ENCODE measurements at regions not wholly inside any gene's neighbourhood (a gene's known extent, or its start where the extent isn't known, plus 50 kb on each side); places are given as distances from the start of the nearest gene placed in this dataset.

DNA sequence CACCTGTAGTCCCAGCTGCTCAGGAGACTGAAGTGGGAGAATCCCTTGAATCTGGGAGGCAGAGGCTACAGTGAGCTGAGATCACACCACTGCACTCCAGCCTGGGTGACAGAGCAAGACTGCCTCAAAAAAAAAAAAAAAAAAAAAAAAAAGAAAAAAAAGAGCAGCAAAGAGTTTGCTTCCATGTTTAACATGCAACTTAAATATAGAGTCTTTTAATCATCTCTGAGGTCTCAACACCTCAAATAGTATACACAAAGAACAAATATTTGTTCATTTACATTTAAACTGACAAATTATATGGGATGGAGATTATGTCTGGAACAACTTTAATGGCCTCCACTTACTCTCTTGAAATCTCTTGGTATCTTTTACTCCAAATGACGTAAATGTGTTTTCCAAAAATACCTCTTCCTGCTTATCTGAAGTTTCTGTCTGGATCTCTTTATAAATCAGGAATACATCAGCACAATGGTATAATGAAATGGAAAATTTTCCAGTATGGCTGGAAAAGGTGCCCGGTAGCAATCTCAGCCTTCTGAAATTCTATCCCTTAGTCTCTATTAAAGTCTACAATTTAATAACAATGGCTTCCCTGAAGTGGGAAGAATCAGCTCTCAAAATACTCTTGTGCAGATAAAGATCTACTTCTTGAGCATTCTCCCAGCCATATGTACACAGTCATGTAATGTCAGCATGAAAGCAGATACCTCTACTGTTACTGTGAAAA is 258.5 kb downstream of the OMA1 start:
- TF ChIP-seq, protein P1, sequence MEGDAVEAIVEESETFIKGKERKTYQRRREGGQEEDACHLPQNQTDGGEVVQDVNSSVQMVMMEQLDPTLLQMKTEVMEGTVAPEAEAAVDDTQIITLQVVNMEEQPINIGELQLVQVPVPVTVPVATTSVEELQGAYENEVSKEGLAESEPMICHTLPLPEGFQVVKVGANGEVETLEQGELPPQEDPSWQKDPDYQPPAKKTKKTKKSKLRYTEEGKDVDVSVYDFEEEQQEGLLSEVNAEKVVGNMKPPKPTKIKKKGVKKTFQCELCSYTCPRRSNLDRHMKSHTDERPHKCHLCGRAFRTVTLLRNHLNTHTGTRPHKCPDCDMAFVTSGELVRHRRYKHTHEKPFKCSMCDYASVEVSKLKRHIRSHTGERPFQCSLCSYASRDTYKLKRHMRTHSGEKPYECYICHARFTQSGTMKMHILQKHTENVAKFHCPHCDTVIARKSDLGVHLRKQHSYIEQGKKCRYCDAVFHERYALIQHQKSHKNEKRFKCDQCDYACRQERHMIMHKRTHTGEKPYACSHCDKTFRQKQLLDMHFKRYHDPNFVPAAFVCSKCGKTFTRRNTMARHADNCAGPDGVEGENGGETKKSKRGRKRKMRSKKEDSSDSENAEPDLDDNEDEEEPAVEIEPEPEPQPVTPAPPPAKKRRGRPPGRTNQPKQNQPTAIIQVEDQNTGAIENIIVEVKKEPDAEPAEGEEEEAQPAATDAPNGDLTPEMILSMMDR (conservative IDR thresholded peaks at IDR 0.05; ENCODE audit: low read length): no peak
- H3K4me3 ChIP-seq (ENCODE audit: low read length): no peak overlapping the region
- no peak for DNase-seq (ENCODE audit: low read depth)

DNA sequence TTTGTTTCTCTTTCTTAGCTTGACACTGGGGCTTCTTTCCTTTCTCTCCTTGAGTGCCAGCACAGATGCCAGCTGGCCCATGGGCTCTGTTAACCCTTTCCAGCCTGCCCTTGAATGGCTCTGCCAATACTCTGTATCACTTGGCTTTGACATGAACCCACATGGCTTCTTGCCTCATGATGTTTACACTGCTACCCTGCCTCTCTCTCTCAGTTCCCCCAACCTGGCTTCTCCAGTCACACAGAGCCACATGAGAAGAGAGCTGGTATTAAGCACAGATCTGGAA is 262.4 kb downstream of the OMA1 start:
- DNase-seq (ENCODE audit: low read depth): no peak
- TF ChIP-seq, protein P1 (conservative IDR thresholded peaks at IDR 0.05; ENCODE audit: low read length): no peak
- no peak overlapping the region for H3K4me3 ChIP-seq (ENCODE audit: low read length)

DNA sequence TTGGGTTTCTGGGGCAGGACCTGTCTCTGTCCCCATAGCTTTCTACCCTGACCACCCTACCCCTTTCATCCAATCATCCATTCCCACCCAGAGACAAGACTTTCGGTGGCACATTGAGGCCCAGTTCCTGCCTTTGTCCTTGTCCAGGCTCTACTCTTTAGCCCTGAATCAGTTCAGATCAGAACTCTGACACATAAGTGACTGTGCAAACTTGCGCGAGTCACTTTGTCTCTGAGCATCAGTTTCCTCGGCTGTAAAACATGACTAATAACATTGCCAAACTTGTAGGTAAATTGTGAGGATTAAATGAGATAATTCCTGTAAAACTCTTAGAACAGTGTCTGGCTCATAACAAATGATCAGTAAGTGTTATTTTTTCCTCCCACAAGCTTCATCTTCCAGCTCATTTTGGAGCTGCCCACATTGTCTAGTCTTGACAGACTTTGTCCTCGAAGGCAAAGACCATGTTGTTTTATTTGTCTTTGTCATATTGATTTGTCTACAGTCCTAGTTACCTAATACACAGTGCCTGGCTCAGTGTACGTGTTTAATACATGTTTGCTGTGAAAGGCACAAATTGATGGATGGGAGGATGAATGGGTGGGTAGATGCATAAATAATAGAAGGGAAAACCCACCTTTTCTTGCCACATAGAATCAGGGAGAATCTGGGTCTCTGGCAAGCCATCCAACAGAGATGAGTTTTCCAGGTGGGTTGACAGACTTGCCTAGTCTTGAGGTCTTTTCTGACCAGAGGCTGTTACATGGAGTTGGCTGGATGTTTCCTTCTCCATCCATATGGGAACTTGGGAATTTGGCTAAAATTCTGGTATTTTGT is 262.9 kb downstream of the OMA1 start:
- DNase-seq (ENCODE audit: low read depth): no peak
- H3K4me3 ChIP-seq (ENCODE audit: low read length): no peak overlapping the region
- TF ChIP-seq, protein P1 (conservative IDR thresholded peaks at IDR 0.05; ENCODE audit: low read length): no peak

DNA sequence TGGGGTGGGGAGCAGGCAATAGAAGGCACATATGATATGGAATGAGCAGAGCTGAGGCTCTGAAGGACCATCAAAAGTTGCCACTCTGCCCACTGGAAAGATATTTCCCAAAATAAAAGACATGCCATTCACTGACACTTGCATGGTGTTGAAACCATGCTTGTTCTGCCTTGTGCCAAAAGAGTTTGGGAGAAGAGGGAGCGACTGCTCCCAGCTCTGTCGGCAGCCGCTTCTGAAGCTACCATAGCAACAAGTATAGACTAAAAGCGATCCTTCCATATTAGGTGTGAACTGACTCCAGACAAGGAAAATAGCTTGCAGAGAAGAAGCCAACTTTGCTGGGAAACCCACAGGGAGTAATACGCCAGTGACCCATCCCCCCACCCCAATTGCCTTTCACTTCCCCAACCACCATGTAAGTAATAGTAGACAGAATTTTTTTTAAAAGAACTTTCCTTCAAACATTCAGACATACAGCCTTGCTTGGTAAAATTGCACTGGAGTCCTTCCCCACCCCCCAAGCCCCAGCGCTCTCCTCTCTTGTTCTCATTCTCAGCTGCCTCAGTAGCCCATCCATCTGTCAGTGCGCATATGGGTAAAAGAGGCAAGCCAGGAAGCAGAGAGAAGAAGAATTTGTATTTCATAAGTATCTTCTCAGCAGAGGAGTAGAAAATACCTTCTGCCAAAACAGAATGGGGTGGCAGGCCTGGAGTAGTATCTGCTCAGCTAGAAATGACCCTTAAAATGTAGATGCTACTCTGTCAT is 263.7 kb downstream of the OMA1 start:
- no peak overlapping the region for H3K4me3 ChIP-seq (ENCODE audit: low read length)
- no peak for DNase-seq (ENCODE audit: low read depth)
- TF ChIP-seq, protein P1 (conservative IDR thresholded peaks at IDR 0.05; ENCODE audit: low read length): no peak

DNA sequence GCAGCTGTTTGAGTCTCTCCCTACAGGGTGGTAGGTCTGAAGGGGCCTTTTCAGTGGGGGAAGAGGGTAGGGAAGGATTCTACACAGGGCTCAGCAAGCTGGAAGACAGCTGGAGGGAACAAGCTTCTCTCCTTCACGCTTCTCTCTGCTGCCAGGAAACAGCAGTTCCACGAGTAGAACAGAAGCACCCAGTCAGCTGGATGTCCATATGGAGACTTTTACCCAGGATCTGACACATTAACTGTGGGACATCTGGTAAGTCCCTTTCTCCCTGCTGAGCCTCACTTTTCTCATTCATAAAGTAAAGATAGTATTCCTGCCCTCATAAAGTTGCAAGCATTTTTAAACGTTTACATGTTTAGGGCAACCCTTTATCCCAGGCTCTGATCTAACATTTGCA is 280.3 kb downstream of the OMA1 start:
- DNase-seq (ENCODE audit: low read depth): no peak
- TF ChIP-seq, protein P1 (conservative IDR thresholded peaks at IDR 0.05; ENCODE audit: low read length): no peak

DNA sequence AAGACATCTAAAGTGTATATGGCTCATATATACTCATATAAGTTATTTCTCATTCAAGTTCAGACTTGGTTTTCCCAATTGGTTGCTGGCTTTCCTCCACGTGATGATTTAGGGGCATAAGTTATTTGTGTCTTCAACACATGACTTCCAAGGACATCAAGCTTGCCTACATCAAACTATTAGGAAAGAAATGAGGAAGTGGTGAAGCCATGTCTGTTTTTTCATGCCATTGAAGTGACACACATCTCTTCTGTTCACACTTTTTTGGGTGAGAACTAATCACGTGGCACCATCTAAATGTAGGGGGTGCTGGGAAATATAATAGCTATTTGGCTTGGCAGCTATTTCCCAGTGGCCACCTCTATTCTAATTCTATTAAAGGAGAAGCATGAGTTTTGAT is 282.1 kb downstream of the OMA1 start:
- H3K4me3 ChIP-seq (ENCODE audit: low read length): no peak overlapping the region
- DNase-seq (ENCODE audit: low read depth): no peak
- TF ChIP-seq, protein P1 (conservative IDR thresholded peaks at IDR 0.05; ENCODE audit: low read length): no peak

More for the DNA sequence above, 280.3 kb downstream of the OMA1 start:
- H3K4me3 ChIP-seq (ENCODE audit: low read length): no peak overlapping the region
